GM12878 (cell line): ENCODE measurements at regions not wholly inside any gene's neighbourhood (a gene's known extent, or its start where the extent isn't known, plus 50 kb on each side); places are given as distances from the start of the nearest gene placed in this dataset.

Experiments
- ATAC-seq: fragments of 200-7000 bp; cut with Tn5 transposase; 3 replicates; pipeline ENCODE4 v1.9.1; 2020; ENCODE audit warnings: mild to moderate bottlenecking, moderate library complexity
- BruUV-seq: library from RNA; stranded (reverse); fragments of 400-500 nt; replicated peaks from 2 replicates; lab custom pipeline; 2021; lab: Mats Ljungman, UMichigan
- CTCF ChIA-PET: fragments of 300-600 bp; sonication (Branson Sonifier 250); formaldehyde crosslinking; extraction: SDS; loops from one replicate; lab custom pipeline; 2021; ENCODE audit warnings: inconsistent platforms; lab: Yijun Ruan, JAX
- POLR2A ChIA-PET: fragments of 350-600 bp; formaldehyde crosslinking; extraction: SDS; loops from one replicate; lab custom pipeline; 2021; ENCODE audit warnings: inconsistent platforms; lab: Charles Lee
- RAD21 ChIA-PET: fragments of 300-600 bp; sonication (Branson Sonifier 250); formaldehyde crosslinking; loops from one replicate; lab custom pipeline; 2023; ENCODE audit warnings: antibody characterized with exemption; ENCODE audit not compliant: unreplicated experiment; lab: Charles Lee
- SMC1A ChIA-PET: fragments of 300-600 bp; sonication (Branson Sonifier 250); formaldehyde crosslinking; loops from one replicate; lab custom pipeline; 2023; ENCODE audit not compliant: unreplicated experiment, uncharacterized antibody; lab: Charles Lee
- DNase-seq: peaks from one replicate; pipeline ENCODE4 v3.0.0-alpha.2; 2011; ENCODE audit warnings: low read depth, low spot score
- FAIRE-seq: peaks from 3 replicates; lab custom pipeline; 2011; peaks lifted over from hg19 to GRCh38; lab: Jason Lieb, UNC
- H2AFZ ChIP-seq: 2 replicates; pipeline ENCODE4 v1.6.0; 2011; ENCODE audit warnings: low read depth, low read length, control low read depth; ENCODE audit not compliant: control insufficient read depth
- H3K27ac ChIP-seq: 2 replicates; pipeline ENCODE4 v1.5.1; 2011; ENCODE audit warnings: control low read depth; ENCODE audit not compliant: control insufficient read depth, insufficient read depth
- H3K27me3 ChIP-seq, 2 experiments: replicated peaks in 1 of 2; 2 replicates each; pipeline versions ENCODE4 v1.6.0 to v1.6.1; 2011; ENCODE audit warnings: low read length in 1 of 2; ENCODE audit not compliant: control insufficient read depth in 2 of 2, insufficient read depth in 2 of 2
- H3K36me3 ChIP-seq, 2 experiments: 2 replicates each; pipeline ENCODE4 v1.5.1; 2011; ENCODE audit warnings: low read length in 1 of 2; ENCODE audit not compliant: control insufficient read depth in 2 of 2, insufficient read depth in 2 of 2
- H3K4me1 ChIP-seq: 2 replicates; pipeline ENCODE4 v1.6.1; 2011; ENCODE audit warnings: mild to moderate bottlenecking, low read length, moderate library complexity, mixed read lengths; ENCODE audit not compliant: control insufficient read depth, insufficient read depth
- H3K4me2 ChIP-seq: 2 replicates; pipeline ENCODE4 v1.6.0; 2011; ENCODE audit warnings: control low read depth; ENCODE audit not compliant: control insufficient read depth, insufficient read depth
- H3K4me3 ChIP-seq: fragments of 200-600 bp; sonication (generic); 2 replicates; pipeline ENCODE4 v1.5.1; 2016
- H3K79me2 ChIP-seq: 2 replicates; pipeline ENCODE4 v1.6.0; 2011; ENCODE audit warnings: low read length; ENCODE audit not compliant: control insufficient read depth, insufficient read depth
- H3K9ac ChIP-seq: 2 replicates; pipeline ENCODE4 v1.8.0; 2011; ENCODE audit warnings: low read length, control low read depth, mixed read lengths; ENCODE audit not compliant: control insufficient read depth, insufficient read depth
- H3K9me3 ChIP-seq: replicated peaks from 3 replicates; pipeline ENCODE4 v1.5.1; 2011; ENCODE audit warnings: mild to moderate bottlenecking, low read length; ENCODE audit not compliant: control insufficient read depth, insufficient read depth
- H4K20me1 ChIP-seq: 2 replicates; pipeline ENCODE4 v1.6.0; 2011; ENCODE audit not compliant: control insufficient read depth, insufficient read depth
- BCL11A ChIP-seq: IDR thresholded peaks from 2 replicates; pipeline ENCODE4 v1.6.1; 2011; ENCODE audit warnings: low read depth, low read length
- BCLAF1 ChIP-seq: fragments of 450-650 bp; IDR thresholded peaks from 2 replicates; pipeline ENCODE4 v1.6.1; 2017; ENCODE audit warnings: antibody characterized with exemption, mild to moderate bottlenecking, moderate library complexity
- CEBPB ChIP-seq, 2 experiments: fragments of 150-350 bp in 1 of 2; IDR thresholded peaks; 2 replicates each; pipeline ENCODE4 v1.6.1; 2012 to 2014; ENCODE audit warnings: low read depth in 2 of 2, low read length in 2 of 2, borderline replicate concordance in 1 of 2, inconsistent platforms in 1 of 2
- KDM1A ChIP-seq: fragments of 200-600 bp; sonication (generic); IDR thresholded peaks from 2 replicates; pipeline ENCODE4 v1.6.1; 2016; ENCODE audit warnings: borderline replicate concordance
- MEF2A ChIP-seq: IDR thresholded peaks from 2 replicates; pipeline ENCODE4 v1.6.1; 2011; ENCODE audit warnings: low read depth, mild to moderate bottlenecking, low read length, moderate library complexity; ENCODE audit not compliant: insufficient read depth
- PBX3 ChIP-seq: IDR thresholded peaks from 2 replicates; pipeline ENCODE4 v1.6.1; 2011; ENCODE audit warnings: mild to moderate bottlenecking, low read depth, low read length, moderate library complexity; ENCODE audit not compliant: insufficient replicate concordance
- POU2F2 ChIP-seq: IDR thresholded peaks from 3 replicates; pipeline ENCODE4 v1.6.1; 2011; ENCODE audit warnings: low read depth, mild to moderate bottlenecking, low read length, borderline replicate concordance
- SMAD5 ChIP-seq: IDR thresholded peaks from 2 replicates; pipeline ENCODE4 v1.6.1; 2016; ENCODE audit warnings: antibody characterized with exemption, low read depth
- SMC3 ChIP-seq: IDR thresholded peaks from 2 replicates; pipeline ENCODE4 v1.6.1; 2011; ENCODE audit warnings: low read length, improper control_type of control experiment, borderline replicate concordance
- SPI1 ChIP-seq: IDR thresholded peaks from 2 replicates; pipeline ENCODE4 v1.6.1; 2011; ENCODE audit warnings: low read depth, mild to moderate bottlenecking, low read length, moderate library complexity, borderline replicate concordance; ENCODE audit not compliant: insufficient read depth
- TCF12 ChIP-seq: IDR thresholded peaks from 2 replicates; pipeline ENCODE4 v1.6.1; 2011; ENCODE audit warnings: low read depth, mild to moderate bottlenecking, low read length
- TCF3 ChIP-seq: IDR thresholded peaks from 2 replicates; pipeline ENCODE4 v1.6.1; 2012; ENCODE audit warnings: low read depth, mild to moderate bottlenecking, low read length, borderline replicate concordance; ENCODE audit not compliant: insufficient read depth
- YBX1 ChIP-seq: fragments of 450-650 bp; IDR thresholded peaks from 2 replicates; pipeline ENCODE4 v1.6.1; 2016; ENCODE audit warnings: antibody characterized with exemption
- WGBS: methylation state at CpG from one replicate; pipeline ENCODE4 v1.1.6; 2016; ENCODE audit warnings: low lambda C conversion rate; ENCODE audit not compliant: insufficient replicate concordance, insufficient coverage; ENCODE audit errors: missing lambda C conversion rate; 5-methylcytosine and 5-hydroxymethylcytosine counted together
- in situ Hi-C: fragments of 300-500 bp; cut with MboI; formaldehyde crosslinking; loops from 9 replicates; pipeline ENCODE4 v1.14.3; 2018; ENCODE audit warnings: mixed read lengths
- intact Hi-C: fragments of 100-400 bp; cut with micrococcal nuclease; formaldehyde crosslinking; loops from one replicate; pipeline ENCODE4 v1.14.2; 2022; ENCODE audit not compliant: unreplicated experiment

GRCh38 chr15:96497951-96498350, 167.5 kb downstream of the NR2F2 start:
- FAIRE-seq (no peak), ATAC-seq (peak; percentile 34; the same call in 2 of the 3 replicates), DNase-seq (no peak)
- no peak overlapping the region for H3K4me3 ChIP-seq
- no peaks in the 10 kb centered on the region for H3K36me3 ChIP-seq
- SMC1A ChIA-PET = interaction anchor here (0.6 to 1.0 kb wide), 2 partner anchors 11 to 742 kb away, joined by 4 to 5 read pairs; no protein-coding TSS in a partner anchor
- no peak overlapping the region for H2AFZ ChIP-seq
- no peaks in the 10 kb centered on the region for H3K27me3 ChIP-seq
- RAD21 ChIA-PET = interaction anchor here (0.7 kb wide), 1 partner anchor 10 kb away, joined by 3 read pairs; no protein-coding TSS in a partner anchor
- no peak overlapping the region for H3K4me2 ChIP-seq
- H3K79me2 ChIP-seq = no peaks in the 10 kb centered on the region
- no peak for TF ChIP-seq SMC3
- TF ChIP-seq BCL11A = no peak
- TF ChIP-seq TCF3 = no peak
- no peak for TF ChIP-seq SMAD5
- no peak for TF ChIP-seq CEBPB (IDR thresholded peaks at IDR 0.05; ENCODE audit: borderline replicate concordance in 1 of 2, low read depth in 2 of 2, low read length in 2 of 2)
- TF ChIP-seq MEF2A = no peak
- no peak for TF ChIP-seq BCLAF1
- no peak for TF ChIP-seq YBX1
- no peak for TF ChIP-seq KDM1A
- TF ChIP-seq SPI1 = no peak
- TF ChIP-seq POU2F2 = no peak
- TF ChIP-seq PBX3 = no peak
- no peak for TF ChIP-seq TCF12
- intact Hi-C loops = loop anchor here (5.0 kb wide), 1 partner anchor 739 kb away; no protein-coding TSS in a partner anchor
- no peaks in the 10 kb centered on the region for H4K20me1 ChIP-seq
- H3K27ac ChIP-seq = no peak overlapping the region
- WGBS = 11% methylated on average over 5 of the region's 7 CpGs
- no TSS peak for BruUV-seq
- H3K9ac ChIP-seq = no peak overlapping the region
- no peaks in the 10 kb centered on the region; the same call in 2 of the 3 replicates for H3K9me3 ChIP-seq
- H3K4me1 ChIP-seq = no peaks in the 10 kb centered on the region
- in situ Hi-C loops = no loop called here
- POLR2A ChIA-PET = interaction anchor here (0.6 kb wide), 1 partner anchor 600 kb away, joined by 3 read pairs; no protein-coding TSS in a partner anchor
- CTCF ChIA-PET = interaction anchor here (0.6 to 0.9 kb wide), 2 partner anchors 10 to 396 kb away, joined by 3 read pairs; no protein-coding TSS in a partner anchor
